RCC 7860 (cell line): ENCODE measurements at regions not wholly inside any gene's neighbourhood (a gene's known extent, or its start where the extent isn't known, plus 50 kb on each side); places are given as distances from the start of the nearest gene placed in this dataset.

Source experiments
- DNase-seq: peaks from one replicate; pipeline ENCODE4 v3.0.0-alpha.2; 2015; ENCODE audit warnings: low spot score
- FAIRE-seq: peaks from 2 replicates; lab custom pipeline; 2012; peaks lifted over from hg19 to GRCh38; lab: Jason Lieb, UNC

DNA sequence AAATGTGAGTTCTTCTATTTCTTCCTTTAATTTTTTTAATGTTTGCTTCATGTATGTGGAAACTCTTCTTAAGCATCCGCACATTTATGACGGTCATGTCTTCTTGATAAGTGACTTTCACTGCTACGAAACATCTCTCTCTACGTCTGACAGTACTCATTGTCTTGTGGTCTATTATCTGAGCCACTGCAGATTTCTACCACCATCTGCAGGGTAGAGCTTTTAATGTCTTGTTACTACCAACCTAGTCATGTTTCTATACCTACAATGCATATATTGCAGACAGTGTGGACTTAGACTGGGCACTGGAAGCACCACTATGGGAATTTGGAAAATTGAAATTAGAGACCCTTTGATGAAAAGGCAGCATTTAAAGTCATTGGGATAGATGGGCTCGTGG is 75.4 kb upstream of the ARHGEF7 start:
- DNase-seq = no peak
- no peak for FAIRE-seq

- FAIRE-seq (no peak), DNase-seq (no peak)
Measured at GRCh38 chr13:111038887-111039286, 76.2 kb upstream of the ARHGEF7 start.

- DNase-seq (no peak), FAIRE-seq (no peak)
Measured at GRCh38 chr13:111037927-111038326, 77.2 kb upstream of the ARHGEF7 start.

DNA sequence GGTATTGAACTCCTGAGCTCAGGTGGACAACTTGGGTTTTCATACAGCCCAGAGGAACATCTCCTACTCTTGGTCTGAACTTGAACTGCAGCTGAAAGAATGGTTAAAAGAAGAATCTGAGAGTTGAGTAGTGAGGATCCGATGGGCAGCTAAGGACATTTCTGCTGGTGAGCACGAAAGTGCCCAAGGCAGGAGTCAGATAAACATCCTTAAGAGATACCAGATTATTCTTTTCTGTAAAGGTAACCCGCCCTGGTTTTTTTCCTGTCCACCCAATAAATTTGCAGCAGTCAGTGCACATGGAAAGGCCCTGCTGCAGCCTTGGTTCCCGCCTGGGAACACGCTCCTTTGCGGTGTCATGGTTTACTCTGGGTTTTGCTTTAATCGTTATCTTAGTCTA is 78.4 kb upstream of the ARHGEF7 start:
- FAIRE-seq = no peak
- no peak for DNase-seq

GRCh38 chr13:111035861-111036260 is 79.2 kb upstream of the ARHGEF7 start:
- FAIRE-seq = no peak
- DNase-seq = no peak

DNA sequence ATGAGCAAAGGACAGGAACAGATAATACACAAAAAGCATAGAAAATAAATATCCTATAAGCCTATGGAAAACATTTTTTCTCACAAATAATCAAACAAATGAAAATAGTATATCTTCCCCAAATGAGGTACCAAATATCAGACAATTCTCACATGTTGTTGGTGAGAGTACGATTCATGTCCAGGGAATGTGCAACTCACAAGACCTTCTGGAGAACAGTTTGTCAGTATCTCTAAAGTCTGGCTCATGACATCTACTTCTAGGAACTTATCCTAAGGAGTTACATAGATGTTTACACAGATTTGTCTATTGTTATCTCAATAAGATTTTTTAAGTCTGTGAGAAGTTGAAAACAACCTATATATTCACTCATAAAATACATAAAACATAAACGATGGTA is 80.3 kb upstream of the ARHGEF7 start:
- FAIRE-seq (no peak), DNase-seq (no peak)

GRCh38 chr13:111033172-111034130 is 81.7 kb upstream of the ARHGEF7 start:
- FAIRE-seq = no peak
- no peak for DNase-seq

DNA sequence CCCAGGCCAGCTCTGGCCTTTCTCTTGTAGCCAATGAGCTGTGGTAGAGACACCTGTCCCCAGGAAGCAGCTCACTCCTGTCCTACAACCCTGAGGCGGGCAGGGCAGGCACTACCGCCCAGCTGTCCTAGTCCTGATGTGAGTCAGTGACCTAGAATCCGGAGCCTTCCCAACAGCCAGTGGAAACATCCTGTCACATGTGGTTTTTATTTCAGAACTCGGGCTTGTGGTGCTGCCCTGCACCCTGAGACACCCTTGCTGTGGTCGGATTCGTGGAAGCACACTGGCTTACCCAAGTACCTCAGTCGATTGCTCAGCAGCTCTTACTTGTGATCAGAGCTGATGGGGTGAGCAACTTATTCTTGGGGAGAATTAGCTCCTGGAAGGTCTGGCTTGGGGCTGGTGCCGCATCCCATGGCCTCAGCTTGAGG is 83.6 kb upstream of the ARHGEF7 start:
- no peak for FAIRE-seq
- peak; percentile 71 for DNase-seq

GRCh38 chr13:111029957-111030609 is 85.0 kb upstream of the ARHGEF7 start:
- FAIRE-seq (no peak), DNase-seq (no peak)

GRCh38 chr13:111027458-111028439 is 87.4 kb upstream of the ARHGEF7 start:
- DNase-seq = no peak
- no peak for FAIRE-seq

DNA sequence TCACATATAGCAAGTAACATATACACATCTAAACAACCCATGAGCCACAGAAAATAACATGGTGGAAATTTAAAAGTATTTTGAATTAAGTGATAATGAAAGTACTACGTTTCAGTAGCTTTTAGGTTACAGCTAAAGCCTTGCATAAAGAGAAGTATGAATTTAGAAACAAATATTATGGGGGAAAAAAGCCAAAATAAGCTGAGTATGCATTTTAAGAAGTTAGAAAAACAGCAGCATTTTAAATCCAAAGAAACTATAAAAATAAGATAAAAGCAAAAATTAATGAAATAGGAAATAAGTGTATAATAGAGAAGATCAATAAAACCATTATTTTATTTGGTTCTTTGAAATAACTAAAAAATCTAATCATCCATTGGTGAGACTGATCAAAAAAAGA is 89.8 kb upstream of the ARHGEF7 start:
- FAIRE-seq (no peak), DNase-seq (no peak)

- DNase-seq (no peak), FAIRE-seq (no peak)
Measured at GRCh38 chr13:111022886-111023285, 92.2 kb upstream of the ARHGEF7 start.

- DNase-seq = no peak
- no peak for FAIRE-seq
Measured at GRCh38 chr13:111022241-111022640, 92.9 kb upstream of the ARHGEF7 start.

DNA sequence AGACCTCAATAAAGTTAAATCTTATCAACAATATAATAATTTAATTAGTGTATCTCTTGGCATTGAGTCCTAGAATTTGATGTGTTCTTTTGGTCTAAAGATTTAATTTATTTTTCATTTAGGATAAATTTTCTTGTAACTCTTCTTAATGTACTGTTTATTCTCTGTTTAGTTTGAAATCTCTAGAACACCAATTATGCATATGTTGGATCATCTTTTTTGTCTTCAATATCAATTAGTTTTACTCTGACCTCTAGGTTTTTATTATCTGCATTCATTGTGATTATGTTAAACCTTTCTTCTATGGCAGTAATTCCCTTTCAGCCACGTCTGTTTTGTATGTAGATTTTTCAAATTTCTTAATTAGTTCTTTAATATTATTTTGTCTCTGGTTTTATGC is 93.8 kb upstream of the ARHGEF7 start:
- DNase-seq (no peak), FAIRE-seq (no peak)

- no peak for DNase-seq
- FAIRE-seq = no peak
Measured at GRCh38 chr13:111020546-111020945, 94.6 kb upstream of the ARHGEF7 start.

GRCh38 chr13:111020021-111020420 is 95.1 kb upstream of the ARHGEF7 start:
- DNase-seq (no peak), FAIRE-seq (no peak)

DNA sequence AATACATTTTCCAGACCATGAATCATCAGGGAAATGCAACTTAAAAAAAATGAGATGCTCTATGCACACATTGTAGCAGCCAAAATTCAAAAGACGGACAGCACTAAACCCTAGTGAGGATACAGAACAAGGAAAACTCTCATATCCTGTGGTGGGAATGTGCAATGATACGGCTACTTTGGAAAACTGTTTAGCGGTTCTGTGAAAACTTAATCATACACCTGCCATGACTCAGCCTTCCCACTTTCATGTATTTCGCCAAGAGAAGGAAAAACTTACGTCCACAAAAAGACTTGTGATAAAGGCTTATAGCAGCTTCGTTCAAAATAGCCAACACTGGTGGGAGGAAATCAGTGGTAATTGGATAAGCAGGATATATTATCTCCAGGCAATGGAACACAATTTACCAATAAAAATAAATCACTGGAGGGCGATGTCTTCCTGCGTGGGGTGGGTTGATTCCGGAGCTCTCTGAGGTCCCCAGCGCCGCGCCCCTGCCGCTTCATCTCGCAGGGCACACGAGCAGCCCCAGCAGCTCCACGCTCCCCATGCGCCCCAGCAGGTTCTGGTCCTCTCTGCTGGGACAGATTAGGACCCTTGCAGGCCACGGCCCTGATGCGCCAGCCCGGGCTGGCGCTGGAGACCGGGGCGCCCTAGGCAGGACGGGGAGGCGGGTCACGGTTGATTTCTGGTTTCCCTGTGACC is 97.2 kb upstream of the ARHGEF7 start:
- FAIRE-seq = no peak
- no peak for DNase-seq

GRCh38 chr13:111013196-111013595 is 98.3 kb upstream of the ANKRD10 start:
- FAIRE-seq (no peak), DNase-seq (no peak)

DNA sequence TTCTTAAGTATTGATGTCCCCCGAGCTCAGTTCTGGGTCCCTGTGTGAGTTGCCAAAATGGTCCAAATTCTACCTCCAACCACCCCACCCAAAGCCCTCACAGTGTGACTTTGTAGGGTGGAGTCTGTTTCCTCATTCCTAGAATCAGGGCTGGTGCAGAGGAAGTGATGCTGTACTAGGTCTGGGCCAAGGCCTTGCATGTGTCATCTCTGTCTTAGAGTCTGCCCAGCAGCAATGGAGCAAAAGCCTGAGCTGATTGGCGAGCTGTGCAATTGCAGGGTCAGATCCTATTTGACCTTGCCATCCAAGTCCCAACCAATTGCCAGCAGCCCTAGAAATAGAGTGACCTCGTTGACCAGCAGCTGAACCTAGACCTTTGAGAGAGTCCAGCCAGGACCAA is 97.0 kb upstream of the ANKRD10 start:
- no peak for DNase-seq
- no peak for FAIRE-seq

DNA sequence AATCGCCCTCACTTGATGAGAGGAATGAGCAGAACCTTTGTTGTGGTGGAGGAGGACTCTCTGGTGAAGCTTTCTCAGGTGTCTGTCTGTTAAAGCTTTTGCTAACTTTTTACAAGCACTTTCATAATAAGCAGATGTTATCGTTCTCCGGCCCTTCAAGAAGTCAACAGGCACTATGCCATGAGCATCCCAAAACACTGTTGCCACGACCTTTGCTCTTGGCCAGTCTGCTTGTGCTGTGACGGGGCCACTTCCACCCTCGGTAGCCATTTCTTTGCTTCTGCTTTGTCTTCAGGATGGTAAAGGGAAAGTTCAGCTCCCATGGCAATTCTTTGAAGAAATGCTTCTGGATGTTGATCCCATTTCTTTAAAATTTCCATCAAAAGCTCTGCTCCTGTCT is 93.5 kb upstream of the ANKRD10 start:
- FAIRE-seq (no peak), DNase-seq (no peak)
